NCI-H446 treated with DMSO at 0.1 percent for 48 hours (cell line): ENCODE measurements at regions not wholly inside any gene's neighbourhood (a gene's known extent, or its start where the extent isn't known, plus 50 kb on each side); places are given as distances from the start of the nearest gene placed in this dataset.
"Not testable (repeated sequence)": the region's sequence is repeated elsewhere in the genome, so short reads cannot be mapped to it uniquely, and the experiment has no call there.

Experiments used
- DNase-seq: peaks from one replicate; lab custom pipeline; 2025; lab: John Stamatoyannopoulos, UW

- no peak for DNase-seq
Measured at GRCh38 chr2:63695583-63695982, 106.8 kb downstream of the MDH1 start.

GRCh38 chr2:63696496-63696895, 107.7 kb downstream of the MDH1 start:
- DNase-seq, result no peak

- no peak for DNase-seq
Measured at GRCh38 chr2:63697160-63697559, 108.4 kb downstream of the MDH1 start.

GRCh38 chr2:63698786-63699548, 110.2 kb downstream of the MDH1 start:
- peak; percentile 64 for DNase-seq

GRCh38 chr2:63699549-63699839, 110.7 kb downstream of the MDH1 start:
- no peak for DNase-seq

DNA sequence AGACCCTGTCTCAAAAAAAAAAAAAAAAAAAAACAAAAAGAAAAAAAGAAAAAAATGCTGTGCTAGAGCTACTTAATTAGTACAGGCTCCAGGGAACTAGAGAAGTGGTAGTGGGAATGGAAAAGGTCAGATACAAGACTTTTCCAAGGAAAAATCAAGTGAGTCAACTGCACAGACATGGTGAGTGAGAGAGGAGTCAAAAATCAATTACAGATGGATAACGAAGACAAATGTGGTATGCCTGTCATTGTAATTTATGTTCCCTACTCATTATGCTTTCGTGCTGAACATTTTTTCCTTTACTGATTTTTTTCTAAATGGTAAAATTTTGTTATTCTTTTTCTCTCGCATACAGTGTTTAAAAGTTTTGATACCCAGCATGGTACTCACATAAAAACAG, 111.5 kb downstream of the MDH1 start:
- DNase-seq, result no peak

GRCh38 chr2:63701406-63701805, 112.6 kb downstream of the MDH1 start:
- DNase-seq, result no peak

GRCh38 chr2:63706084-63706483, 117.3 kb downstream of the MDH1 start:
- DNase-seq, result not testable (repeated sequence)

DNA sequence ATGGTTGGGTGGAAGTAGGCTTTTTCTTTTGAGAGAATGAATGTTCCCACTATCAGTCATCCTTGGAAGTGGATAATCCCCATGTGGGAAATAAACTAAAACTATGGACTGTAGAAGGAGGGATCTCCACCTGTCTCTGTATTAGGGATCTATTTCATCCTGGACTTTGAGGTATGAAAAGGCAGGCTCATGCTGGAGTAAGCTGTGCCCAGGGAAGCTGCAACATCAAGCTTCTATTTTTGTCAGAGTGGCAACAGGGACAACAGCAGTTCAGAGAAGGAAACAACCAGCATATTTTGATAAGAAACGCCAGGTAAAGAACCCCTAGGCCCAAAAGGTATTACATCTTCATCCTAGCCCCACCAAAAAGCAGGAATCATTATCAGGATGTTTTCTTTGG, 122.0 kb downstream of the MDH1 start:
- no peak for DNase-seq

GRCh38 chr2:63712748-63713147, 124.0 kb downstream of the MDH1 start:
- no peak for DNase-seq

- no peak for DNase-seq
Measured at GRCh38 chr2:63716146-63716545, 125.5 kb upstream of the UGP2 start.

DNA sequence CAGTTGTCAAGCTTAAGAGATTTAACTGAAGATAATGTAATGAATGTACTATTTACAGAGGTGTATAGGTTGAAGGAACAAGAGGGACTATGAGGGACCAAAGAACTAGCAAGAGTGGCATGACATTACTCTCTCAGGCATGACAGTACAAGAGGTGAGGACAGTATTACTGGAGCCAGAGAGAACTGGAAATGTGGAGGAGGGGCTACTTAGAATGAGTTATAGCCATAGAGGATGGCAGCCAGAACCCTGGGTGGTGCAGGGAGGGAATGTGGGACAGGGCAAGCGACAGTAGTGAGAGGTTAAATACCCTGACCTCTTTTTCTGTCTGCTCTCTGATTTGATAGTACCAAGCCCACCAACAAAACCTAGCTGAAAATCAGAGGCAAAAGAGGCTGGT, 122.6 kb upstream of the UGP2 start:
- no peak for DNase-seq

GRCh38 chr2:63721082-63721424, 120.6 kb upstream of the UGP2 start:
- DNase-seq, result no peak

DNA sequence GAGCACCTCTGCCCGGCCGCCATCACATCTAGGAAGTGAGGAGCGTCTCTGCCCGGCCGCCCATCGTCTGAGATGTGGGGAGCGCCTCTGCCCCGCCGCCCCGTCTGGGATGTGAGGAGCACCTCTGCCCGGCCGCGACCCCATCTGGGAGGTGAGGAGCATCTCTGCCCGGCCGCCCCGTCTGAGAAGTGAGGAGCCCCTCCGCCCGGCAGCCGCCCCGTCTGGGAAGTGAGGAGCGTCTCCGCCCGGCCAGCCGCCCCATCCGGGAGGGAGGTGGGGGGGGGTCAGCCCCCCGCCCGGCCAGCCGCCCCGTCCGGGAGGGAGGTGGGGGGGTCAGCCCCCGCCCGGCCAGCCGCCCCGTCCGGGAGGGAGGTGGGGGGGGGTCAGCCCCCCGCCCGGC, 119.4 kb upstream of the UGP2 start:
- DNase-seq, result not testable (repeated sequence)

GRCh38 chr2:63723709-63724108, 118.0 kb upstream of the UGP2 start:
- DNase-seq, result no peak

DNA sequence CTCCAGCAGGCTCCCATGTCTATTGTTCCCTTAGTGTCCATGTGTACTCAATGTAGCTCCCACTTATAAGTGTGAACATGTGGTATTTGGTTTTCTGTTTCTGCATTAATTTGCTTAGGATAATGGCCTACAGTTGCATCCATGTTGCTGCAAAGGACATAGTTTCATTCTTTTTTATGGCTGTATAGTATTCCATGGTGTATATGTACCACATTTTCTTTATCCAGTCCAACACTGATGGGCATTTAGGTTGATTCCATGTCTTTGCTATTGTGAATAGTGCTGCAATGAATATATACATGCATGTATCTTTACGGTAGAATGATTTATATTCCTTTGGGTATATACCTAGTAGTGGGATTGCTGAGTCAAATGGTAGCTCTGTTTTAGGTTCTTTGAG, 116.5 kb upstream of the UGP2 start:
- not testable (repeated sequence) for DNase-seq

- no peak for DNase-seq
Measured at GRCh38 chr2:63729362-63729761, 112.3 kb upstream of the UGP2 start.

GRCh38 chr2:63729831-63730230, 111.9 kb upstream of the UGP2 start:
- DNase-seq, result no peak

DNA sequence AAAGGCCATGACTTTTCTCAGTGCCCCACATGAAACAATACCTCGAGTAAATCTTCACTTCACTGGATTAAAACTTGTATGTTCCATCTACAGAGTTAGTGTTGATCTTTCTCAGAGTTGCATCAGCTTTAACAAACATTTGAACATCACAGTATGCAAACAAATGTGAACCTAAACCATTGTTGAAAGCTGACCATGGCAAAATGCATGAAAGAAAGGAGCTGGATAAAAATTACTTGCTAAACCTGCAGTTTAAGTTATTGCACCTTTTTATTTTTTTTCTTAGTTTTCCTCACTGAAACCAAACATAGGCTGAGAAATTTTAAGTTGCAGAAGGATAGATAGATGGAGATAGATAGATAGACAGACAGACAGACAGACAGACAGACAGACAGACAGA, 107.2 kb upstream of the UGP2 start:
- DNase-seq, result no peak

- no peak for DNase-seq
Measured at GRCh38 chr2:63735263-63735662, 106.4 kb upstream of the UGP2 start.

DNA sequence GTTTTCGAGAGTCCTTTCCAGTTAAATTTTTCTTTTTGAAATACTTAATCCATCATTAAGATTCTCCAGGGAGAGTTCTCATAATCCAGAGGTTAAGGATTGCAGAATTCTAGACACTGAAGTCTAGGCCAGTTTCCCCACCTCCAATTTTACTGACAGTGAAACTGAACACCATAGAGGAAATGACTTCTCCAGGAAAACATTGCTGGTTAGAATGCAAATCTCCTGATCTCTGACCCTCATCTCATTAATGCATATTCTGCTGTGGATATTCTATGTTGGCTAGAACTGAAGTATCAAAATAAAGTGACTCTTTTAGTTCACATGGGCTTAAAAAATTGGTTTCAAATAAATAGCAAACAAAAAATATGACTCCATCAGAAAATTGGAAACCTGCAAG, 105.8 kb upstream of the UGP2 start:
- no peak for DNase-seq

DNA sequence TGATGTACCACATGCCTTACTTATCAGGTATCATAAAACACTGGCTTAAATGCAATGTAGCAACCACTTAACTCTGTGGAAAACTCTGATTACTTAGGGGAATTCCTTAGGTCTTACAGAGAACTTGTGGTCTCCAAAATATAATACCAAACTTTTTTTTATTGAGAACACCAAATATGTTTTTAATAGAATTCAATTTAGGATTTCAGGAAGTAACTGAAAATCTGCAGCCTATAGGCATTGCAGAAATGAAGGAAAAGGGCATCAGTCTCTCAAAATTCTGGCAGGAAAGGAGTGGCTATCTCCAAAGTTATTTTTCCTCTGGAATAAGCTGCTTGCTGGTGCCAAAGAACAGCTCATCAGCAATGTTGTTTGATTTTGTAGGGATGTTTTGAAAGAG, 105.3 kb upstream of the UGP2 start:
- DNase-seq, result no peak

- no peak for DNase-seq
Measured at GRCh38 chr2:63737081-63737751, 104.5 kb upstream of the UGP2 start.

GRCh38 chr2:63738019-63738418, 103.7 kb upstream of the UGP2 start:
- DNase-seq, result no peak
